H1 (cell line): ENCODE measurements at regions not wholly inside any gene's neighbourhood (a gene's known extent, or its start where the extent isn't known, plus 50 kb on each side); places are given as distances from the start of the nearest gene placed in this dataset.

Source experiments
- ATF3 ChIP-seq: IDR thresholded peaks from 2 replicates; pipeline ENCODE4 v1.6.1; 2011; ENCODE audit warnings: low read depth, mild to moderate bottlenecking, low read length; ENCODE audit not compliant: insufficient read depth
- CREB1 ChIP-seq: IDR thresholded peaks from 2 replicates; pipeline ENCODE4 v1.6.1; 2012; ENCODE audit warnings: inconsistent platforms
- CTCF ChIP-seq, 3 experiments: IDR thresholded peaks; 1 replicate in 2 of 3; 2 replicates in 1 of 3; pipeline versions ENCODE4 v1.5.1 to v1.6.1; 2011; ENCODE audit warnings: low read length in 3 of 3, mild to moderate bottlenecking in 3 of 3, inconsistent platforms in 2 of 3, low read depth in 1 of 3, moderate library complexity in 1 of 3; ENCODE audit not compliant: insufficient read depth in 1 of 3; ENCODE audit errors: control extremely low read depth in 1 of 3
- EZH2 ChIP-seq: fragments of 200-600 bp; sonication (generic); IDR thresholded peaks from 2 replicates; pipeline ENCODE4 v1.7.1; 2012; ENCODE audit warnings: low read depth, mild to moderate bottlenecking, moderate library complexity, low read length, inconsistent platforms; ENCODE audit not compliant: severe bottlenecking
- POLR2A ChIP-seq, 2 experiments: IDR thresholded peaks; 1 replicate in 1 of 2; 2 replicates in 1 of 2; pipeline ENCODE4 v1.6.1; 2011; ENCODE audit warnings: low read depth in 2 of 2, low read length in 2 of 2, mild to moderate bottlenecking in 2 of 2; ENCODE audit errors: control extremely low read depth in 1 of 2
- POLR2AphosphoS5 ChIP-seq: IDR thresholded peaks from 2 replicates; pipeline ENCODE4 v1.6.1; 2011; ENCODE audit warnings: low read depth, low read length
- RAD21 ChIP-seq, 2 experiments: IDR thresholded peaks in 1 of 2; conservative IDR thresholded peaks in 1 of 2; 2 replicates each; pipeline ENCODE4 v1.6.1; 2011; ENCODE audit warnings: low read depth in 2 of 2, low read length in 2 of 2, improper control_type of control experiment in 1 of 2, inconsistent platforms in 1 of 2, mild to moderate bottlenecking in 1 of 2, moderate library complexity in 1 of 2
- YY1 ChIP-seq: IDR thresholded peaks from 2 replicates; pipeline ENCODE4 v1.6.1; 2011; ENCODE audit warnings: low read depth, mild to moderate bottlenecking, low read length
- ZNF274 ChIP-seq: IDR thresholded peaks from 2 replicates; pipeline ENCODE4 v1.7.0; 2012; ENCODE audit warnings: low read length, borderline replicate concordance; ENCODE audit errors: extremely low read depth

DNA sequence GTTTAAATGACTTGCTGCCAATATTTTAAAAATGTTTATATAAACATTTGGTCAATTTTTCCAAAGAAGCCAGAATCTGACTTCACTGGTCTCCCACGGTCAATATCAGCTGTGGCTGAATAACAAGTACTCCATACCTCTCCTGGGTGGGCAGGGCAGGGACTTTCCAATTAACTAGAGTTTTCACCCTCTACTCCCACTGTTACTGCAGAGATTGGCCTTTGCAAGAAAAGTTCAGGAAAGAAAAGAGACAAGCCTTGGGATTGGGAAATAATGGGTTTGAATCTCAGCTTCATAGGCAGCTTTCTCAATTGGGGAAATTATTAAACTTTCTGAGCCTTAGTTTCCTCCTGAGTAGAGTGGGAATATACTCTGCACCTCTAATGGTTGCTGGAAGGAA, 236.9 kb downstream of the PRL start:
- TF ChIP-seq ATF3 = no peak
- TF ChIP-seq POLR2AphosphoS5 = no peak
- TF ChIP-seq YY1 = no peak
- no peak for TF ChIP-seq CTCF (IDR thresholded peaks at IDR 0.05; ENCODE audit: control extremely low read depth in 1 of 3, insufficient read depth in 1 of 3, low read depth in 1 of 3, low read length in 3 of 3)
- TF ChIP-seq CREB1 = no peak
- no peak for TF ChIP-seq EZH2
- TF ChIP-seq ZNF274 = no peak
- no peak for TF ChIP-seq POLR2A (IDR thresholded peaks at IDR 0.05; ENCODE audit: control extremely low read depth in 1 of 2, low read depth in 2 of 2, low read length in 2 of 2)
- TF ChIP-seq RAD21 (IDR thresholded peaks at IDR 0.05 in 1 of 2, conservative IDR thresholded peaks at IDR 0.05 in 1 of 2; ENCODE audit: low read depth in 2 of 2, low read length in 2 of 2) = no peak
